HG02759 (cell line): ENCODE measurements at regions not wholly inside any gene's neighbourhood (a gene's known extent, or its start where the extent isn't known, plus 50 kb on each side); places are given as distances from the start of the nearest gene placed in this dataset.

ENCODE experiments used
- ATAC-seq: cut with Tn5 transposase; IDR thresholded peaks from one replicate; pipeline ENCODE4 v1.9.1; 2021; ENCODE audit warnings: mild to moderate bottlenecking, moderate library complexity; ENCODE audit not compliant: unreplicated experiment

- no peak for ATAC-seq
Measured at GRCh38 chr14:100399052-100399849, 76.1 kb downstream of the SLC25A47 start.

GRCh38 chr14:100400115-100400514 is 77.0 kb downstream of the SLC25A47 start:
- ATAC-seq, result no peak

- ATAC-seq, result no peak
Measured at GRCh38 chr14:100401031-100401692, 78.0 kb downstream of the SLC25A47 start.

GRCh38 chr14:100401792-100402191 is 78.7 kb downstream of the SLC25A47 start:
- no peak for ATAC-seq

- no peak for ATAC-seq
Measured at GRCh38 chr14:100402631-100403030, 79.5 kb downstream of the SLC25A47 start.

GRCh38 chr14:100403105-100403504 is 80.0 kb downstream of the SLC25A47 start:
- no peak for ATAC-seq

- ATAC-seq, result no peak
Measured at GRCh38 chr14:100403802-100404365, 80.7 kb downstream of the SLC25A47 start.

GRCh38 chr14:100404419-100404818 is 81.3 kb downstream of the SLC25A47 start:
- ATAC-seq, result no peak

GRCh38 chr14:100405760-100406455 is 82.8 kb downstream of the SLC25A47 start:
- ATAC-seq, result no peak

GRCh38 chr14:100406505-100407131 is 83.5 kb downstream of the SLC25A47 start:
- ATAC-seq, result no peak

- no peak for ATAC-seq
Measured at GRCh38 chr14:100407376-100408102, 84.4 kb downstream of the SLC25A47 start.

GRCh38 chr14:100408350-100409002 is 85.3 kb downstream of the SLC25A47 start:
- no peak for ATAC-seq

- ATAC-seq, result no peak
Measured at GRCh38 chr14:100409003-100409360, 85.8 kb downstream of the SLC25A47 start.

GRCh38 chr14:100409651-100410050 is 86.5 kb downstream of the SLC25A47 start:
- no peak for ATAC-seq

GRCh38 chr14:100410056-100410565 is 87.0 kb downstream of the SLC25A47 start:
- no peak for ATAC-seq

GRCh38 chr14:100413699-100414098 is 90.6 kb downstream of the SLC25A47 start:
- ATAC-seq, result no peak

GRCh38 chr14:100415226-100415625 is 92.1 kb downstream of the SLC25A47 start:
- no peak for ATAC-seq

GRCh38 chr14:100416081-100416680 is 93.0 kb downstream of the SLC25A47 start:
- no peak for ATAC-seq
